Stimulated activated CD8-positive, alpha-beta memory T cell treated with anti-CD3 and anti-CD28 coated beads, Interleukin-4, amount 100 ng/mL, for 4 hours (primary cell): ENCODE measurements at regions not wholly inside any gene's neighbourhood (a gene's known extent, or its start where the extent isn't known, plus 50 kb on each side); places are given as distances from the start of the nearest gene placed in this dataset.

Source experiments
- DNase-seq, 2 donors: peaks; one replicate each; pipeline ENCODE4 v3.0.0-alpha.2; 2020; ENCODE audit warnings: low read depth in 2 of 2, low spot score in 1 of 2

DNA sequence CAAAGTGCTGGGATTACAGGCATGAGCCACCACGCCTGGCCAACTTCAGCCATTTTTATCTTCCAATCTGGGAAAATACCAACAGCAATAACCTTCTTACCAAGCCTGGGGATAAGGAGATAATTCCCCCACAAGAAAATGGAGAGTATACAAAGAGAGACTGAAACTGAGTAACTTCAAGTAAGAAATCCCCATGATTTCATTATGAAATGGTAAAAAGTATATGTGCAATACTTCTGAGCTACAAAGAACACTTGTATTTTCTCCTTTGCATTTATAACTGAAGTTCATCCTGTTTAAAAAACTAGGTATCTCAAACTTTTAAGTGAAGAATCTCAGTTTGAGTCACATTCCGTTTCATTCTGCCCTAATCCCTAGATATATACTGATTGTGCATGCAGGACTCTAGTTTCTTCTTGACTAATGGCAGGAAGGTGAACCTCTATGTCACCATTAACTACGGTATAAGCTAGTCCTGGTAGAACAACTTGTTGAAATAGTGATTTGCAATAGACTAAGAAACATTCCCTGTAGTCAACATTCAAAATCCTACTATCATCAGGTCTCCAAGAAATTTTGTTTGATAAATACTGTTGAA, 2071.4 kb downstream of the MAT2B start:
- DNase-seq = no peak

DNA sequence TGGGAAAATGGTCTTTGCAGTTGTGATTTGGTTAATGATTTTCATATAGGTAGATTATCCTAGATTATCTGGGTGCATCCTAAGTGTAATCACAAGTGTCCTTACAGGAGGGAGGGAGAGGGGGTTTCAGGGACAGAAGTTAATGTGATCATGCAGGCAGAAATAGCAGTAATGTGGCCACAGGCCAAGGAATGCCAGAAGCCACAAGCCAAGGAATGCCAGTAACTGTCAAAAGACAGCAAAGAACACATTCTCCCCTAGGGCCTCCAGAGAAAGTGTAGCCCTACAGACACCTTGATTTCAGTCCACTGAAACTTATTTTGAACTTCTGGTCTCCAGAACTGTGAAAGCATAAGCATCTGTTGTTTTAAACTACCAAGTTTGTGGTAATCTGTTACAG, 2074.5 kb downstream of the MAT2B start:
- no peak for DNase-seq

DNA sequence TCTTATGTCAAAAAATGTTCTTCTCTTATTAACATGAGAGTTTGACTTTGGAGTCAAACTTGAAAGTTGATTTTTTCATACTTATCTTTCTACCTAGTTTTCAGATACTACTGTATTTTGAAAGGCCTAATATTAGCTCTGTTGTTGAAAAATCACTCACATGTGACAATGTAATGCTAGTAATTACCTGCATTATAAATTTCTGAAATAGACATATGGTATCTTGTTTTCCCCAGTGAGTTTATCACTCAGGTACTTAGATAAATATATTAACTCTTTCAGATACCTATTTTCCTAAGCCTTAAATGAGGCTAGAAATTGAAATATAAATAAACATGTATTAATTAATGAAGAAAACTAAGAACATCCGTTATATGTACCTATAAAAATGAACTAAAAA, 2089.3 kb downstream of the MAT2B start:
- no peak for DNase-seq

DNA sequence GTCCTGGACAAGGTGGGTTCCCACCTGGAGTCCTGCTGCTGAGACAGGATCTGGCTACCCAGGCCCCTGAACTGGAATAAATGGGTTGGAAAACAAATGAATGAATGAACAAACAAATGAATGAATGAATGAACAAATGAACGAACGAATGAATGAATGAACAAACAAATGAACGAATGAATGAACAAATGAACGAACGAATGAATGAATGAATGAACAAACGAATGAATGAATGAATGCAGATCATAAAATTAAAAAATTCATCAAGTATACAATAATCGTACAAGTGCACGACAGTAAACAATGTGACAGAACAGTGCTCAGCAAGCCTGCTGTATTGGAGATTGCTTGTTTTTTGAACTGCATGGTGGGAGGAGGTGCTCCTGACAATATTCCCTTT, 2097.1 kb downstream of the MAT2B start:
- no peak for DNase-seq

DNA sequence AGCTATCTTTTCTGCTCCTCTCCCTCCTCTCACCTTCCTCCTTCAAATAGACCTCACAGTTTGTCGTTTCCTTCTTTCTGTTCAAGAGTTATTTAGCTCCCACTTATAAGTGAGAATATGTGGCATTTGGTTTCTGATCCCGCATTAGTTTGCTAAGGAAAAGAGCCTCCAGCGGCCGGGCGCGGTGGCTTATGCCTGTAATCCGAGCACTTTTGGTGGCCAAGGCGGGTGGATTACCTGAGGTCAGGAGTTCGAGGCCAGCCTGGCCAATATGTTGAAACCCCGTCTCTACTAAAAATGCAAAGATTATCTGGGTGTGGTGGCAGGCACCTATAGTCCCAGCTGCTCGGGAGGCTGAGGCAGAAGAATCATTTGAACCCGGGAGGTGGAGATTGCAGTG, 2101.6 kb downstream of the MAT2B start:
- DNase-seq = no peak

DNA sequence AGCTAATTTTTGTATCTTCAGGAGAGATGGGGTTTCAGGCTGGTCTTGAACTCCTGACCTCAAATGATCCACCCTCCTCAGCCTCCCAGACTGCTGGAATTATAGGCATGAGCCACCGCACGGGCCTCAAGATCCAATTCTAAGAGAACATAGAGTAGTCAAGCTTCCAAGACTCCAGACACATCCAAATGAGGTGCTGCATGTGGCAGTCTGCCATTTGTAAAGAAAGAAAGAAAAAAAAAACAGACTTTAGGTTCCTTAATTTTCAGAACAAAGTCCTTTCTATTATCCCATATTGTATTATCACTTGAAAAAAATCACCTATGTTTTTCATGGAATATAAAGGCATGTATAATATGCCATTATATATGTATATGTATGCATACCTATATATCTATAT, 2104.5 kb downstream of the MAT2B start:
- no peak for DNase-seq

DNA sequence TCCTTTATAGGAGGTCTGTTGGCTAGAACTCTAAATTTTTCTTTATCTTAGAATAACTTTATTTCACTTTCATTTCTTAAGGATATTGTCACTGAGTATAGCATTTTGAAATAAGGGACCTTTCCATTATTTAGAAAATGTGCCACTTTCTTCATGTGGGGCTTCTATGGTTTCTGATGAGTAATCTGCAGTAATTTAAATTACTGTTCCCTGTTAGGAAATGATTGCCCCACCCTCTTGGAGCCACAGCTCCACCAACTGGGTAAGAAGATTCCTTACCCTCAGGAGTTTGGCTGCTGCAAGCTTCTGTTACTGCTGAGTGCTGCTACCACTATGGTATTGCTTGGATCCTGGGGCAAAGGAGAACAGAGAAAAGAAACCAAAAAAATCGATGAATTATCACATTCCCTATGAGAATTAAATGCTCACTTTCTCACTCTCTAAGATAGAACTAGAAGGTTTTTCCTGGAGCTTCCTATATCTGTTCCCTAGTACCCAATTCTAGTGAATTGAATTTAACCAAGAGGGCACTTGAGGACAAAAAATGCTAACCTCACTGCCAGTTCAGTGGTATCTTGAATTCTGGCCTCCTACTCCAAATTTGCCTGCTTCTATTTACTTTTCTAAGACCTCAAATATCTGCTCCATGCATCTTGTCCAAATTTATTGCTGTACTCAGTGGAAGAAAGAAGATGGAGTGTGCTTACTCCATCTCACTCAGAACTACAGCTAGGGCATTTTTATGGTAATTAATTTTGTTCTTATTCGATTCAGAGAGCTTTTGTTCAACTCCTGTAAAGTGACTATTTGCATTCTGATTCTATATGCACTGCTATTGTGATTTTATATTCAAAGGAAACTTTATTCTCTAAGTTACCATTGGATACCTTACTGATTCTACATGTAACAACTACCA, 2111.3 kb downstream of the MAT2B start:
- DNase-seq = no peak

DNA sequence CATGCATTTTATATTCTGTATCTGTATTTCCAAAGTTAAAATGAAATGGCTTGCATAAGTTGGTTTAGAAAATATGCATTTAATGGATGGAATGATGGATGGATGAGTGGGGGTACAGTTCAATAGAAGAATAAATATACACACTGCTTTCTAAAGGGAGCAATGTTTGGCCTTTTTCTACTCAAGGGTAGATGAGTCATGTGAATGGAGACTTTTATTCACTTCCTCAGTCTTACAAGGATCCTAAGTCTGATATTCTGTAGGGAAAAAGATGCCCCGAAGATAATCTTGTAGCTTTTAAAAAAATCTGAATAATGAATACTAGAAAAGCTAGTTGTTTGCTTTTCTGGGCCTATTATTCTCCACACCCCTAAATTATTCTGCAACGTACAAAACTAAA, 2112.1 kb downstream of the MAT2B start:
- DNase-seq = no peak

DNA sequence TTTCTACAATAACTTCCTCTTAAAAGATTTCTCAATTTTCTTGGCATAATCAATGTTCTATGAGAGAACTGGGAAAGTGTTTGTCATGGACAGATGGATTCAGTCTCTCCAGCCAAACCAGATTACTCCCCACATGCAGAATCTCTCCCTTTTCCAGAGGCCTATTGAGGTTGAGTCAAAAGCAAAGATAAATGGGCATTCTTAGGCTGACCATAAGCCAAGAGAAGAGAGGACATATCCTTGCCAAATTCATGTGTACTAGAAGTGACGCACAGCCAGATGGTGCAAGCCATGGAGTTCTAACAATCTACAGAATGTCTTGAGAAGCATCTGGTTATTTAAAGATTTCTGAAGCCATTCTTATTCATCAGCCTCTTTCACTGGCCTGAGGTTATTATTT, 2115.0 kb downstream of the MAT2B start:
- DNase-seq = no peak

DNA sequence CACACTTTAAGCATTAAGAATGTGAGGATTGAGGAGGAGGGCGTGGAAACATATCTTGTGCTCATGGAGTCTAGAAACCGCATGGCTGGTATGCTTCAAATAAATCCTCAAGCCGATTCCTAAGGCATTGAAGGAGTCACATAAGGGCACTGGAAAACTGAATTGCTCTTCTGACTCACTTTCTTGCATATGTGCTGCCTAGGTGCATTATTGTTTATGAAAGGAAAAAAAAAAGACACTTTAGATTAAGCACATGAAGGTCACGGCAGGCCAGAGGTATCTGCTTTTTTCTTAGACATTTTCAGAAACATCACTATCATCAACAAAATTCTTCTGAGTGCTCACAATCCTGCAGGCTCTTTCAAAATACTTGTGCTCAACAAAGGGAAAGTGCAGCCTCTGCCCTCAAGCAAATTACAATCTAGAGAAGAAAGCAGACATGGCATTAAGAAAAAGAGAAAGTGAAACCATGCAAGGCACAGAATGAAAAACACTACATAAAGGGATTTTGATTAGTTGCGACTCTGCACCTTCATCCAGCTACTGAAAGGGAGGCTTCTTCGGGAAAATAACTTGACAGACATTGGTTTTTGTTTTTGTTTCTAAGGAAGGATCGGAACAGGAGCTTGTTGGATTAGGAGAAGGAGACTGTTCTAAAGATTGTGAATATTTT, 2117.6 kb downstream of the MAT2B start:
- no peak for DNase-seq

DNA sequence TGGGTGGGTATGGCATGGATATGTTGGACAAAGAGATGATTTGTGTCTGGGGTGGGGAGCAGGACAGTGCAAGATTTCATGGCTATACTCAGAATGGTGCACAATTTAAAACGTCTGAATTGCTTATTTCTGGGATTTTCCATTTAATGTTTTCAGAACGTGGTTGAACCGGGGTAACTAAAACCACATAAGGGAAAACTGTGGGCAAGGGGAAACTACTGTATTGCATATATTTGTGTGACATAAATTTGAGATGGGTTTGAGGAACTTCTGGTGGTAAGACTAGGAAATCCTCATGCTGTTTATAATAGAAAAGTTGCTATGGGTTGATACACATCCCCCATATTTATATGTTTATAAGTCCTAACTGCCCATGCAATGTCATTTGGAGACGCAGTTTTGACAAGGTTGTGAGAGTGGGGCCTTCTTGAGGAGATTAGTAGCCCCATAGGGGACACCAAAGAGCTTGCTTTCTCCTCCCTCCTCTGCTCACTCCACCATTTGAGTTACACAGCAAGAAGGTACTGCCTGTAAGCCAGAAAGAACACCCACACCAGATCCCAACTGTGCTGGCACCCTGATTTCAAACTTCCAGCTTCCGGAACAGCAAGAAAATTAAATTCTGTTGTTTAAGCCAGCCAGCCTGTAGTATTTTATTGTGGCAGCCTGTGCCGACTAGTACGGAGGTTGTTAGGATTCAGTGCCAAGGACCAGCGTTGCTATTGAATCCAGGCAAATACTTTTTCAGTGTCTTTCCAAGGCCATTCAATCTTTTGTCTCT, 2118.9 kb downstream of the MAT2B start:
- no peak for DNase-seq

DNA sequence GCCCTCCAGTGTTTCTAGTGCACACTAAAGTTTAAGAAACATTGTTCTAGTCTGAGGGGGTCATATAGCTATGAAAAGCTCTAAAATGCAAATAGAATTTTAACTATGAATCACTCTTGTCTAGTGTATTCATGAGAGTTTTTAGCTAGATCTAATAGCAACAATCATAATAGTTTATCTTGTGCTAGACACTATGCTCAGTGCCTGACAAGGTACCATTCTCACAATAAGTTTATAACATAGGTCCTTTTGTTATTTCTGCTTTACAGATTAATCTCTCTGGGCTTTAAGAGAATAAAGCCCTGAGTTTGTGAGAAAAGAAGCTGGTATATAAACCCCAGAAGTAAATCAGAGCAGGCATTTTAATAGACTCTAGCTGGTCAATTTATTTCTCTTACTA, 2120.7 kb downstream of the MAT2B start:
- no peak for DNase-seq

DNA sequence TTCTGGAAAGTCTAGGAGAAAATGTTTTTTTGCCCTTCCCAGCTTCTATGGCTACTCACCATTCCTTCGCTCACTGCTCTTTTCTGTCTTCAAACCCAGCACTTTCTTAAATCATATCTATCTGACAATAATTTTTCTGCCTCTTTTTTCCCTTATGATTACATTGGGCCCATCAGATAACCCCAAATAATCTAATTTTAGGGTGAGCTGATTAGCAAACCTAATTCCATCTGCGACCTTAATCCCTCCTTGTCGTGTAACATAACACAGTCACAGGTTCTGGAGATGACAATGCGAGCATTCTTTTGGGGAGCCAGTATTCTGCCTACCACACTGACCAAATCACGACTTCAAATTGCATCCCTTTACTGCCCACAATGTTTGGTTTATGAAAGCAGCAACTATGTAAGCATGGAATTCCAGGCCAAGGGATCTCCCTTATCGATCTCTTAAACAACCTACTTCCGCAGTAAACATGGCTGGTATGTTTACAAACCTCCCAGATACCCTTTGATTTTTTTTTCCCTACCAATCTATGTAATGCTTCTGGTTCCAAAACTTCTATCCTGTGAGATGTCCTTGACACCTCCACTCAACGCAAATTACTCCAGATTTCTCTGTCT, 2122.2 kb downstream of the MAT2B start:
- no peak for DNase-seq

DNA sequence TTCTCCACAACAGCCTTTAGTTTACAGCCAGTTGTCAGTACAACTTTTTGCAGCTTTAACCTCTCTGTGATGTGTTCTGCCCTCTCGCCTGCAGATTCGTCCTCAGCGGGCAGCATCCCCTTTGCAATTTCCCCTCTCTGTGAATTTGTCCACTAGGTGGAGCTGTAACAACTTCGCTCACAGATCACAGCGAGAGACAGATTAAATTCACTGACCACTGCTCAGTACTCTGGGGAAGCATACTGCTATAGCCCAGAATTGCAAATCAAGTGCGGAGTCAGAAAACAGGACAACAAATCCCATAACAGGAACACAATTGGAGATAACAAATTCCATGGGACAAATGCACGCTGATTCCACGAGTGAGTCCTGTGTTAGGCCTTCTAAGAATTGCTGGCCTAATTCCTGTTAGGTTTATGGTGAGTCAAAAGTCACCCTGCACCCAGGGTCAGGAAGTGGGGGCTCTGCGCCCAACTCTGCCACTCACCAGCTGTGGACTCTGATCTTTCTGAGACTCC, 2124.9 kb downstream of the MAT2B start:
- no peak for DNase-seq

DNA sequence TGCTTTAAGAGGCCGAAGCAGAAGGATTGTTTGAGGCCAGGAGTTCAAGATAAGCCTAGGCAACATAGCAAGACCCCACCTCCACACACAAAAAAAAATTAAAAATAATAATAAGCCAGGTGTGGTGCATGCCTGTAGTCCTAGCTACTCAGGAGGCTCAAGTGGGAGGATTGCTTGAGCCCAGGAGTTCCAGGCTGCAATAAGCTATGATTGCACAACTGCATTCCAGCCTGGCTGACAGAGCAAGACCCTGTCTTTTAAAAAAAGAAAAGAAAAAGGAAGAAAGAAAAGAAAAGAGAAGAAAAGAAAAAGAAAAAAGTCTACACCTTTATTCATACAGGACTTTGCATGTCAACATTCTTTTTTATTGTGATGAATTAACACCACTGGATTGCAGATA, 2125.8 kb downstream of the MAT2B start:
- DNase-seq = no peak

DNA sequence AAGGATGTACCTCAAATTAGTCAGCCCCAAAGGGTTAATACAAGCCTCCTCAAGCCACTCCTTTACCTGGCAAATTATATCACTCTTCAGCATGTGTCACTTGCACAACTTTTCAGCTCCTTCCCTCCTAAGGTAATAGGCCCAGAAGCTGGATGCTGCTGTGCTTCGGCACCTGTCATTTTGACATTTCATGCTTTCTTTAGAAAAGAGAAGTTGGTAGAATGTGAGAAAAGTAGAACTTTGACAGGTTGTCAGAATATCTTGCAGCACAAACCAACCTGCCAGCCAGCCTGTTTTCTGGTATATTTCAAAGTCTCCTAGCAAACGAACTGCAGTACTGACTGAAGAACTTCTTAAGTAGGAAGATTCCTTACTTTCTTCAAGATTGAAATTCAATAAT, 2136.9 kb downstream of the MAT2B start:
- no peak for DNase-seq

DNA sequence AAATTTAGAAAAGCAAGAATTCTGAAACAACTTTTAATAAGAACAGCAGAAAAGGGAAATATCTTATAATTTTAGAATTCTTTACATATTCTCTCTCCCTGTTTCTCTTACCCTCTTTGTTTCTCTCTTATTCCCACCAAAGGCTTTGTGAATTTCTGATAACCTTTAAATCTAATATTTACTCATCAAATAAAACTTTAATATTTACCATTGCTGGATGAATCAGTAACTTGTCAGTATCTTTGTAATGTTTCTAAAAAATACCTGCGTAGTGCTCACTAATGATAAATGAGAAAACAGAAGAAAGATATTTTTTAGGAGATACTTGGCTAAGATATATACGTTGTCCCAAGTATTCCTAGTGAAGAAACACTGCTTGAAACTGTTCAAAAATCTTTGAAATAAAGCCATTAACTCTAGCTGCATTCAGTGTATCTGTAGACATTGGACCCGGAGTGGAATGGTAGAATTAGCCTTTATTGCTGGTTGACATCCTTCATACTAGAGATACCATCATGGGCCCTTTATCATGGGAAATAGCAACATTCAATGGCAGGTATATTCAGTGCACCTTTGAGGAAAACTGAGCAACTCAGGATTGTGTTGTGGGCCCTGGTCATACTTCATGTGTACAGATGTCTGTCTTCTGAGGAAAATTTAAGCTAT, 2160.4 kb downstream of the MAT2B start:
- no peak for DNase-seq

DNA sequence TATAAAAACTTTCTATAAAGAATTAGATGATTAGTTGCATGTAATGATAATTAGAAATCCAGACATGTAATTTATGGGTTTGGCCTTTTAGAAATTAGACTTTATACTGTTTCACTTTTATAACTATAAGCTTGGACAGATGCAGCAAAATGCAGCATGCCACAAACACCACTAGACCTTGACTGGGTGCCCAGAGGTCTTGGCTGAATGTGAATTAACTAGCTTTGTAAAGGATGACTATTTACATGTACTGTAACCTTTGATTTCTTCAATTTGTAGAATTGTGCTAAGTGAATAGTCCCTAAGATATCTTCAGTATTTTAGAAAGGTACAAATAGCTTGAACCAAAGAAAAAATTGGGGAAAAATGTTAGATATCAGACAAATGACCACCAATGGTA, 2168.1 kb downstream of the MAT2B start:
- no peak for DNase-seq

DNA sequence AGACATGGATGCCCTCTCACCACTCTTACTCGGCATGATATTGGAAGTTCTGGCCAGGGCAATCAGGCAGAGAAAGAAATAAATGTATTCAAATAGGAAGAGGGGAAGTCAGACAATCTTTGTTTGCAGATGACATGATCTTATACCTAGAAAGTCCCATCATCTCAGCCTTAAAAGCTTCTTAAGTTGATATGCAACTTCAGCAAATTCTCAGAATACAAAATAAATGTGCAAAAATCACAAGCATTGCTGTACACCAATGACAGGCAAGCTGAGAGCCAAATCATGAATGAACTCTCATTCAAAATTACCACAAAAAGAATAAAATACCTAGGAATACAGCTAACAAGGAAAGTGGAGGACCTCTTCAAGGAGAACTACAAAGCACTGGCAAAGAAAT, 2190.4 kb downstream of the MAT2B start:
- DNase-seq = no peak

DNA sequence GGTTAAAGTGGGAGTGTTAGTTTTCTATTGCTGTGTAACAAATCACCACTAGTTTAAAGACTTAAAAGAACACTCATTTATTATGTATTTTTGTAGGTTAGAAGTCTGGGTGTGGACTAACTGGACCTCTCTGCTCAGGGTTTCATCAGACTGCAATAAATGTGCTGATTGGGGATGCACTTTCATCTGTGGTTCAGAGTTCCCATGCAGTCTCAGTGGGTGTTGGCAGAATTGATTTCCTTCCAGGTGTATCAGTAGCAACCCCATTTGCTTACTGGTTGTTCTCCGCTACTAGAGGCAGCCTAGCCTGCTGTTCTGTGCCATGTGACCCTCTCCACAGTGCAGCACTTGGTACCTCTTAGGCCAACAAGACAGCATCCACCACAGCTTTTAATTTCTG, 2200.5 kb downstream of the MAT2B start:
- DNase-seq = no peak
